ENCODE measurements at regions not wholly inside any gene's neighbourhood (a gene's known extent, or its start where the extent isn't known, plus 50 kb on each side); places are given as distances from the start of the nearest gene placed in this dataset.
"Not testable (repeated sequence)": the region's sequence is repeated elsewhere in the genome, so short reads cannot be mapped to it uniquely, and the experiment has no call there.

- no peak for TF ChIP-seq CTCF (IDR thresholded peaks at IDR 0.05; ENCODE audit: low read depth, low read length, missing control alignments)
- DNase-seq (ENCODE audit: extremely low read depth, low read depth), result no peak
- H3K4me3 ChIP-seq (replicated peaks; ENCODE audit: low read depth, low read length), result no peak overlapping the region
Measured at GRCh38 chr14:105905456-105905855, 379.1 kb downstream of the TMEM121 start.

DNA sequence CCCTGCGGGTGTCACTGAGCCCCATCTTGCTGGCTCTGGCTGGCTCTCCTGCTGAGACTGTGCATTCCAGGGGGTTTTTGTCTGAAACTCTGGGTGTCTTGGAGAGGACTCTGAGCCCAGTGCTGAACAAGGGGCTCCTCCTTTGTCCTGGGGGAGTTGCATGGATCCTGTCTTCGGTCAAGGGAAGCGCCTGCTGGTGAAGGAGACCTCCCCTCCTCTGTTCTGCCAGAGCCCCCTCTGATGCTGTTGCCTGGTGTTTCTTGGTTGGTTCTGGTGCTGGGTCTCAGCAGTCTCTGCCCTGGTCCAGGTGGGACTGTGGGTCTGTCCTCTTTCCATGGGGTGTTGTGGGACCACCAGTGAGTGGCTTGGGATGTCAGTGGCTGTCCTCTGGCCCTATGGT lies 380.9 kb downstream of the TMEM121 start:
- H3K4me3 ChIP-seq (replicated peaks; ENCODE audit: low read depth, low read length), result no peak overlapping the region
- TF ChIP-seq CTCF (IDR thresholded peaks at IDR 0.05; ENCODE audit: low read depth, low read length, missing control alignments), result no peak
- no peak for DNase-seq (ENCODE audit: extremely low read depth, low read depth)

DNA sequence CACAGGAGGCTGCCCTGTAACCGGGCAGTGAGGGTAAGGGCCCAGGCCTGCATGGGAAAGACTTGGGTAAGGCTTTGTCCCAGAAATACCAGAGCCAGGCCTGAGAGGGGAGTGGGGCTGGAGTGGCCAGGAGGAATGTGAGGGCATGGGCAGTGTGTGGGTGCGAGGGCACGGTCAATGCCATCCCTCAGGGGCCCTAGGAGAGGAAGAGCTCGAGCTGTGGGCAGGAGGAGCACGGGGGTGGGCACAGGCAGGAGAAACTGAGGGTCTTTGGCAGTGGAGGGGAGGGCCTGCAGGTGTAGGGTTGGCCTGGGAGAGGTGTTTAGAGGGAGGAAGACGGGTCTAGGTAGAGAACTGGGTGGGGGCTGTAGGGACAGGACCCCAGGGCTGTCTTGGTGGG lies 381.6 kb downstream of the TMEM121 start:
- DNase-seq (ENCODE audit: extremely low read depth, low read depth), result no peak
- no peak for TF ChIP-seq CTCF (IDR thresholded peaks at IDR 0.05; ENCODE audit: low read depth, low read length, missing control alignments)
- H3K4me3 ChIP-seq (replicated peaks; ENCODE audit: low read depth, low read length), result no peak overlapping the region

DNA sequence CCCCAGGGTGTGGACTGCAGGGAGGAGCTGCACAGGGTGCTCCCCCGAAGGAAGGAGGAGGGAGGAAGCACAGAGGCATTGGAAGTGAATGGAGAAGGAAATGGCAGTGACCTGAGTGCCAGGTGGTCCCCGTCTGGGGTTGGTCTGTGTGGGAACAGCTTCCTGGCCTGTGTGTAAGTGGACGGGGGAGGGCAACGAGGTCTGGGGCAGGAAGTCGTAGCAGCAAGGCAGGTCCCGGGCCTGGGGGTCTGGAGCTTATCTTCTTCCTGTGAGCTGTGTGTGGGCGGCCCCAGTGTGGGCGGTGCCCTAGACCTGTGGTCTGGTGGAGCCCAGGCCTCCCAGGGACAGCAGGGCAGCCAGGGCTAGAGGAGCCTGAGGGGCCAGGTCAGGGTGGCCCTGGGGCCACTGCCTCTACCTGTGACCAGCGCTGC lies 382.1 kb downstream of the TMEM121 start:
- TF ChIP-seq CTCF (IDR thresholded peaks at IDR 0.05; ENCODE audit: low read depth, low read length, missing control alignments), result no peak
- H3K4me3 ChIP-seq (replicated peaks; ENCODE audit: low read depth, low read length), result no peak overlapping the region
- DNase-seq (ENCODE audit: extremely low read depth, low read depth), result no peak

- DNase-seq (ENCODE audit: extremely low read depth, low read depth), result no peak
- TF ChIP-seq CTCF (IDR thresholded peaks at IDR 0.05; ENCODE audit: low read depth, low read length, missing control alignments), result no peak
- H3K4me3 ChIP-seq (replicated peaks; ENCODE audit: low read depth, low read length), result no peak overlapping the region
Measured at GRCh38 chr14:105909046-105909827, 382.9 kb downstream of the TMEM121 start.

GRCh38 chr14:105909828-105910120 lies 383.4 kb downstream of the TMEM121 start:
- not testable (repeated sequence) for H3K4me3 ChIP-seq (replicated peaks; ENCODE audit: low read depth, low read length); DNase-seq (ENCODE audit: extremely low read depth, low read depth)

DNA sequence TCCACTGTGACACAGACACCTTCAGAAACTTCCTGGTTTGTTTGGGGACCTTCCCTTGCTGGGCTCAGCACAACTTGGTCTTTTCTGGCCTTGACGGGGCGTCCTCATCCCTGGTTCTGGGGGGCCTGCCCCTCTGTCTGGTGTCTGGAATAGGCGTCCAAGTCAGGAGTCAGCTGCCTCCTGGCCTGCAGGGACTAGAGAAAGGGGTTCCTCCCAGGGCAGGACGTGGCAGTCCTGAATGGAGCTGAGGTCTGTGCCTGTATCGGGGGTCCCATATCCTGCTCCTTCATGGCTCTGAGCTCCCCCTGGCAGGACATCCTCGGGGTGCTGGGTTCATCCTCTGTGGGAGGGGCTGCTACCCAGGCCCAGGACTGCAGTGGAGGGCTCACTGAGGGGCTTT lies 384.0 kb downstream of the TMEM121 start:
- DNase-seq (ENCODE audit: extremely low read depth, low read depth), result no peak
- no peak overlapping the region for H3K4me3 ChIP-seq (replicated peaks; ENCODE audit: low read depth, low read length)
- TF ChIP-seq CTCF (IDR thresholded peaks at IDR 0.05; ENCODE audit: low read depth, low read length, missing control alignments), result no peak

Data from HFF-Myc (cell line).